GM12878 (cell line): ENCODE measurements at regions not wholly inside any gene's neighbourhood (a gene's known extent, or its start where the extent isn't known, plus 50 kb on each side); places are given as distances from the start of the nearest gene placed in this dataset.

ENCODE experiments used
- BACH1 ChIP-seq: fragments of 450-650 bp; IDR thresholded peaks from 2 replicates; pipeline ENCODE4 v1.6.1; 2017; ENCODE audit warnings: mild to moderate bottlenecking, borderline replicate concordance
- BHLHE40 ChIP-seq, 2 experiments: fragments of 450-650 bp in 1 of 2; IDR thresholded peaks; 2 replicates each; pipeline ENCODE4 v1.6.1; 2011 to 2017; ENCODE audit warnings: low read depth in 2 of 2, borderline replicate concordance in 1 of 2, improper control_type of control experiment in 1 of 2, low read length in 1 of 2, mild to moderate bottlenecking in 1 of 2
- CHD2 ChIP-seq: IDR thresholded peaks from 2 replicates; pipeline ENCODE4 v1.6.1; 2011; ENCODE audit warnings: low read depth, low read length, improper control_type of control experiment, borderline replicate concordance
- CHD4 ChIP-seq: fragments of 200-600 bp; sonication (generic); IDR thresholded peaks from 2 replicates; pipeline ENCODE4 v1.6.1; 2016; ENCODE audit warnings: mild to moderate bottlenecking
- IKZF1 ChIP-seq: fragments of 450-650 bp; conservative IDR thresholded peaks from 2 replicates; pipeline ENCODE4 v1.6.1; 2017; ENCODE audit warnings: antibody characterized with exemption, mild to moderate bottlenecking
- IKZF2 ChIP-seq, 2 experiments: fragments of 450-650 bp; IDR thresholded peaks; 2 replicates each; pipeline ENCODE4 v1.6.1; 2017; ENCODE audit warnings: mild to moderate bottlenecking in 2 of 2, moderate library complexity in 2 of 2
- MEF2A ChIP-seq: IDR thresholded peaks from 2 replicates; pipeline ENCODE4 v1.6.1; 2011; ENCODE audit warnings: low read depth, mild to moderate bottlenecking, low read length, moderate library complexity; ENCODE audit not compliant: insufficient read depth
- NFIC ChIP-seq: IDR thresholded peaks from 2 replicates; pipeline ENCODE4 v1.6.1; 2012; ENCODE audit warnings: low read depth, mild to moderate bottlenecking, inconsistent platforms, low read length, moderate library complexity
- NFYA ChIP-seq: IDR thresholded peaks from 2 replicates; pipeline ENCODE4 v1.6.1; 2011; ENCODE audit warnings: low read depth, mild to moderate bottlenecking, low read length, improper control_type of control experiment, borderline replicate concordance
- PAX8 ChIP-seq: fragments of 450-650 bp; IDR thresholded peaks from 2 replicates; pipeline ENCODE4 v1.6.1; 2017; ENCODE audit warnings: mild to moderate bottlenecking, moderate library complexity
- SPI1 ChIP-seq: IDR thresholded peaks from 2 replicates; pipeline ENCODE4 v1.6.1; 2011; ENCODE audit warnings: low read depth, mild to moderate bottlenecking, low read length, moderate library complexity, borderline replicate concordance; ENCODE audit not compliant: insufficient read depth
- SRF ChIP-seq, 2 experiments: IDR thresholded peaks; 2 replicates each; pipeline ENCODE4 v1.6.1; 2011; ENCODE audit warnings: low read depth in 2 of 2, low read length in 2 of 2, mild to moderate bottlenecking in 1 of 2, moderate library complexity in 1 of 2
- ZSCAN29 ChIP-seq: fragments of 450-650 bp; IDR thresholded peaks from 2 replicates; pipeline ENCODE4 v1.6.1; 2017; ENCODE audit warnings: mild to moderate bottlenecking, moderate library complexity
- ZZZ3 ChIP-seq: IDR thresholded peaks from 2 replicates; pipeline ENCODE4 v1.6.1; 2011; ENCODE audit warnings: low read depth; ENCODE audit not compliant: control insufficient read depth, insufficient read length
- TF ChIP-seq, protein P1 (sequence below): fragments of 450-650 bp; IDR thresholded peaks from 2 replicates; pipeline ENCODE4 v1.6.1; 2017; ENCODE audit warnings: mild to moderate bottlenecking, moderate library complexity
- TF ChIP-seq, protein P2 (sequence below): fragments of 450-650 bp; IDR thresholded peaks from 2 replicates; pipeline ENCODE4 v1.6.1; 2017; ENCODE audit warnings: low read depth, mild to moderate bottlenecking, moderate library complexity
- TF ChIP-seq, protein P3 (sequence below): fragments of 450-650 bp; IDR thresholded peaks from 2 replicates; pipeline ENCODE4 v1.6.1; 2016; ENCODE audit warnings: mild to moderate bottlenecking
- TF ChIP-seq, protein P4 (sequence below): IDR thresholded peaks from 2 replicates; pipeline ENCODE4 v1.6.1; 2012; ENCODE audit warnings: improper control_type of control experiment, low read depth, low read length; ENCODE audit not compliant: insufficient replicate concordance

DNA sequence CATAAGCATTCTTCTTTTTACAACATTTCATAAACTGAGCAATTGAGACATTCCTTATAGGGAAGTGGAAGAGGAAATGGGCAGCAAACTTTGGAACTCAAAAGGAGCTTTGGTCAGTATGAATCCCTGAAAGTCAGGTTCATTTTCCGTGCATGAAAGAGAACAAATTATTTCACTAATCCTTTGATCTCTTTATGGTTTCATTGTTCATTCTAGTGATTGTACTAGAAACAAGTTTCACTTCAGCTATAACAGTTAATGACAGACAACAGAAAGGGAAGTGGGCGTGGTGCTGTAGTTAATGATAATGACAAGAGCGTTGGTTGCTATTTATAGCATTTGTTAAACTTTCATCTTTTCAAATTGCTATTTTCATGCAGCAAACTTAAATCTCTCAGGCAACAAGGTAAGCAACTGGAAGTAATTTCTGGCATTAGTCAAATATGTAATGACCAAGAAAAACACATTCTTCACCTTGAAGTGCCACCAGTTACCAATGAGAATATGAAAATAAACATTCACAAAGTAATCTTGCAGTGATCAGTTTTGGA is 98.4 kb downstream of the AREG start (continued):
- TF ChIP-seq, protein P1, sequence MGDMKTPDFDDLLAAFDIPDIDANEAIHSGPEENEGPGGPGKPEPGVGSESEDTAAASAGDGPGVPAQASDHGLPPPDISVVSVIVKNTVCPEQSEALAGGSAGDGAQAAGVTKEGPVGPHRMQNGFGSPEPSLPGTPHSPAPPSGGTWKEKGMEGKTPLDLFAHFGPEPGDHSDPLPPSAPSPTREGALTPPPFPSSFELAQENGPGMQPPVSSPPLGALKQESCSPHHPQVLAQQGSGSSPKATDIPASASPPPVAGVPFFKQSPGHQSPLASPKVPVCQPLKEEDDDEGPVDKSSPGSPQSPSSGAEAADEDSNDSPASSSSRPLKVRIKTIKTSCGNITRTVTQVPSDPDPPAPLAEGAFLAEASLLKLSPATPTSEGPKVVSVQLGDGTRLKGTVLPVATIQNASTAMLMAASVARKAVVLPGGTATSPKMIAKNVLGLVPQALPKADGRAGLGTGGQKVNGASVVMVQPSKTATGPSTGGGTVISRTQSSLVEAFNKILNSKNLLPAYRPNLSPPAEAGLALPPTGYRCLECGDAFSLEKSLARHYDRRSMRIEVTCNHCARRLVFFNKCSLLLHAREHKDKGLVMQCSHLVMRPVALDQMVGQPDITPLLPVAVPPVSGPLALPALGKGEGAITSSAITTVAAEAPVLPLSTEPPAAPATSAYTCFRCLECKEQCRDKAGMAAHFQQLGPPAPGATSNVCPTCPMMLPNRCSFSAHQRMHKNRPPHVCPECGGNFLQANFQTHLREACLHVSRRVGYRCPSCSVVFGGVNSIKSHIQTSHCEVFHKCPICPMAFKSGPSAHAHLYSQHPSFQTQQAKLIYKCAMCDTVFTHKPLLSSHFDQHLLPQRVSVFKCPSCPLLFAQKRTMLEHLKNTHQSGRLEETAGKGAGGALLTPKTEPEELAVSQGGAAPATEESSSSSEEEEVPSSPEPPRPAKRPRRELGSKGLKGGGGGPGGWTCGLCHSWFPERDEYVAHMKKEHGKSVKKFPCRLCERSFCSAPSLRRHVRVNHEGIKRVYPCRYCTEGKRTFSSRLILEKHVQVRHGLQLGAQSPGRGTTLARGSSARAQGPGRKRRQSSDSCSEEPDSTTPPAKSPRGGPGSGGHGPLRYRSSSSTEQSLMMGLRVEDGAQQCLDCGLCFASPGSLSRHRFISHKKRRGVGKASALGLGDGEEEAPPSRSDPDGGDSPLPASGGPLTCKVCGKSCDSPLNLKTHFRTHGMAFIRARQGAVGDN: no peak
- peak in 1 of 2 experiments; percentile 20; a peak in 1 of 4 replicates for TF ChIP-seq BHLHE40 (IDR thresholded peaks at IDR 0.05; ENCODE audit: borderline replicate concordance in 1 of 2, low read depth in 2 of 2, low read length in 1 of 2)
- 0 out of 2 replicates have a peak, but pooled peaks have one; percentile 21 for TF ChIP-seq MEF2A
- peak; percentile 11; the same call in 1 of the 2 replicates for TF ChIP-seq BACH1
- TF ChIP-seq, protein P2, sequence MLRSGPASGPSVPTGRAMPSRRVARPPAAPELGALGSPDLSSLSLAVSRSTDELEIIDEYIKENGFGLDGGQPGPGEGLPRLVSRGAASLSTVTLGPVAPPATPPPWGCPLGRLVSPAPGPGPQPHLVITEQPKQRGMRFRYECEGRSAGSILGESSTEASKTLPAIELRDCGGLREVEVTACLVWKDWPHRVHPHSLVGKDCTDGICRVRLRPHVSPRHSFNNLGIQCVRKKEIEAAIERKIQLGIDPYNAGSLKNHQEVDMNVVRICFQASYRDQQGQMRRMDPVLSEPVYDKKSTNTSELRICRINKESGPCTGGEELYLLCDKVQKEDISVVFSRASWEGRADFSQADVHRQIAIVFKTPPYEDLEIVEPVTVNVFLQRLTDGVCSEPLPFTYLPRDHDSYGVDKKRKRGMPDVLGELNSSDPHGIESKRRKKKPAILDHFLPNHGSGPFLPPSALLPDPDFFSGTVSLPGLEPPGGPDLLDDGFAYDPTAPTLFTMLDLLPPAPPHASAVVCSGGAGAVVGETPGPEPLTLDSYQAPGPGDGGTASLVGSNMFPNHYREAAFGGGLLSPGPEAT: peak; percentile 45; the same call in 1 of the 2 replicates
- no peak for TF ChIP-seq CHD4
- TF ChIP-seq, protein P3, sequence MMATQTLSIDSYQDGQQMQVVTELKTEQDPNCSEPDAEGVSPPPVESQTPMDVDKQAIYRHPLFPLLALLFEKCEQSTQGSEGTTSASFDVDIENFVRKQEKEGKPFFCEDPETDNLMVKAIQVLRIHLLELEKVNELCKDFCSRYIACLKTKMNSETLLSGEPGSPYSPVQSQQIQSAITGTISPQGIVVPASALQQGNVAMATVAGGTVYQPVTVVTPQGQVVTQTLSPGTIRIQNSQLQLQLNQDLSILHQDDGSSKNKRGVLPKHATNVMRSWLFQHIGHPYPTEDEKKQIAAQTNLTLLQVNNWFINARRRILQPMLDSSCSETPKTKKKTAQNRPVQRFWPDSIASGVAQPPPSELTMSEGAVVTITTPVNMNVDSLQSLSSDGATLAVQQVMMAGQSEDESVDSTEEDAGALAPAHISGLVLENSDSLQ: peak; percentile 73
- no peak for TF ChIP-seq ZSCAN29
- TF ChIP-seq CHD2: 0 out of 2 replicates have a peak, but pooled peaks have one; percentile 41
- no peak for TF ChIP-seq NFYA
- TF ChIP-seq, protein P4, sequence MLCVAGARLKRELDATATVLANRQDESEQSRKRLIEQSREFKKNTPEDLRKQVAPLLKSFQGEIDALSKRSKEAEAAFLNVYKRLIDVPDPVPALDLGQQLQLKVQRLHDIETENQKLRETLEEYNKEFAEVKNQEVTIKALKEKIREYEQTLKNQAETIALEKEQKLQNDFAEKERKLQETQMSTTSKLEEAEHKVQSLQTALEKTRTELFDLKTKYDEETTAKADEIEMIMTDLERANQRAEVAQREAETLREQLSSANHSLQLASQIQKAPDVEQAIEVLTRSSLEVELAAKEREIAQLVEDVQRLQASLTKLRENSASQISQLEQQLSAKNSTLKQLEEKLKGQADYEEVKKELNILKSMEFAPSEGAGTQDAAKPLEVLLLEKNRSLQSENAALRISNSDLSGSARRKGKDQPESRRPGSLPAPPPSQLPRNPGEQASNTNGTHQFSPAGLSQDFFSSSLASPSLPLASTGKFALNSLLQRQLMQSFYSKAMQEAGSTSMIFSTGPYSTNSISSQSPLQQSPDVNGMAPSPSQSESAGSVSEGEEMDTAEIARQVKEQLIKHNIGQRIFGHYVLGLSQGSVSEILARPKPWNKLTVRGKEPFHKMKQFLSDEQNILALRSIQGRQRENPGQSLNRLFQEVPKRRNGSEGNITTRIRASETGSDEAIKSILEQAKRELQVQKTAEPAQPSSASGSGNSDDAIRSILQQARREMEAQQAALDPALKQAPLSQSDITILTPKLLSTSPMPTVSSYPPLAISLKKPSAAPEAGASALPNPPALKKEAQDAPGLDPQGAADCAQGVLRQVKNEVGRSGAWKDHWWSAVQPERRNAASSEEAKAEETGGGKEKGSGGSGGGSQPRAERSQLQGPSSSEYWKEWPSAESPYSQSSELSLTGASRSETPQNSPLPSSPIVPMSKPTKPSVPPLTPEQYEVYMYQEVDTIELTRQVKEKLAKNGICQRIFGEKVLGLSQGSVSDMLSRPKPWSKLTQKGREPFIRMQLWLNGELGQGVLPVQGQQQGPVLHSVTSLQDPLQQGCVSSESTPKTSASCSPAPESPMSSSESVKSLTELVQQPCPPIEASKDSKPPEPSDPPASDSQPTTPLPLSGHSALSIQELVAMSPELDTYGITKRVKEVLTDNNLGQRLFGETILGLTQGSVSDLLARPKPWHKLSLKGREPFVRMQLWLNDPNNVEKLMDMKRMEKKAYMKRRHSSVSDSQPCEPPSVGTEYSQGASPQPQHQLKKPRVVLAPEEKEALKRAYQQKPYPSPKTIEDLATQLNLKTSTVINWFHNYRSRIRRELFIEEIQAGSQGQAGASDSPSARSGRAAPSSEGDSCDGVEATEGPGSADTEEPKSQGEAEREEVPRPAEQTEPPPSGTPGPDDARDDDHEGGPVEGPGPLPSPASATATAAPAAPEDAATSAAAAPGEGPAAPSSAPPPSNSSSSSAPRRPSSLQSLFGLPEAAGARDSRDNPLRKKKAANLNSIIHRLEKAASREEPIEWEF: peak; percentile 12
- TF ChIP-seq ZZZ3: no peak
- TF ChIP-seq IKZF1: peak; percentile 64
- no peak for TF ChIP-seq SRF (IDR thresholded peaks at IDR 0.05; ENCODE audit: low read depth in 2 of 2, low read length in 2 of 2)
- TF ChIP-seq NFIC: no peak
- TF ChIP-seq SPI1: peak; percentile 73; the same call in 1 of the 2 replicates
- peak; percentile 73 to 75 for TF ChIP-seq IKZF2 (IDR thresholded peaks at IDR 0.05)
- TF ChIP-seq PAX8: no peak
